GM12878 (cell line): ENCODE measurements at regions not wholly inside any gene's neighbourhood (a gene's known extent, or its start where the extent isn't known, plus 50 kb on each side); places are given as distances from the start of the nearest gene placed in this dataset.

Source experiments
- BCL11A ChIP-seq: IDR thresholded peaks from 2 replicates; pipeline ENCODE4 v1.6.1; 2011; ENCODE audit warnings: low read depth, low read length
- CEBPB ChIP-seq, 2 experiments: fragments of 150-350 bp in 1 of 2; IDR thresholded peaks; 2 replicates each; pipeline ENCODE4 v1.6.1; 2012 to 2014; ENCODE audit warnings: low read depth in 2 of 2, low read length in 2 of 2, borderline replicate concordance in 1 of 2, inconsistent platforms in 1 of 2
- CTCF ChIP-seq, 3 experiments: IDR thresholded peaks in 2 of 3; conservative IDR thresholded peaks in 1 of 3; 2 replicates each; pipeline ENCODE4 v1.5.1; 2011; ENCODE audit warnings: low read depth in 3 of 3, low read length in 3 of 3, mild to moderate bottlenecking in 3 of 3, control low read depth in 2 of 3, moderate library complexity in 2 of 3, inconsistent platforms in 1 of 3, mixed read lengths in 1 of 3; ENCODE audit not compliant: control insufficient read depth in 2 of 3, insufficient read depth in 1 of 3; ENCODE audit errors: extremely low read depth in 1 of 3
- ESRRA ChIP-seq: IDR thresholded peaks from 2 replicates; pipeline ENCODE4 v1.6.1; 2012; ENCODE audit warnings: mild to moderate bottlenecking, low read length, improper control_type of control experiment
- HDAC2 ChIP-seq: fragments of 200-600 bp; sonication (generic); IDR thresholded peaks from 2 replicates; pipeline ENCODE4 v1.6.1; 2017
- MYC ChIP-seq: IDR thresholded peaks from 2 replicates; pipeline ENCODE4 v1.6.1; 2011; ENCODE audit warnings: mild to moderate bottlenecking, low read length, moderate library complexity, inconsistent platforms; ENCODE audit not compliant: insufficient read depth, insufficient replicate concordance, insufficient read length, severe bottlenecking
- POLR2A ChIP-seq: IDR thresholded peaks from 2 replicates; pipeline ENCODE4 v1.6.1; 2011; ENCODE audit warnings: low read depth, mild to moderate bottlenecking, low read length
- USF2 ChIP-seq: IDR thresholded peaks from 2 replicates; pipeline ENCODE4 v1.6.1; 2011; ENCODE audit warnings: low read depth, low read length, improper control_type of control experiment, borderline replicate concordance

- no peak for TF ChIP-seq POLR2A
- no peak for TF ChIP-seq CEBPB (IDR thresholded peaks at IDR 0.05; ENCODE audit: borderline replicate concordance in 1 of 2, low read depth in 2 of 2, low read length in 2 of 2)
- no peak for TF ChIP-seq USF2
- no peak for TF ChIP-seq CTCF (IDR thresholded peaks at IDR 0.05 in 2 of 3, conservative IDR thresholded peaks at IDR 0.05 in 1 of 3; ENCODE audit: control insufficient read depth in 2 of 3, extremely low read depth in 1 of 3, insufficient read depth in 1 of 3, low read depth in 3 of 3, low read length in 3 of 3)
- no peak for TF ChIP-seq BCL11A
- TF ChIP-seq MYC: no peak
- TF ChIP-seq ESRRA: no peak
- TF ChIP-seq HDAC2: no peak
Observed at GRCh38 chr3:72615182-72615581, 233.1 kb downstream of the SHQ1 start.
